Stimulated activated CD4-positive, alpha-beta T cell treated with anti-CD3 and anti-CD28 coated beads, Interleukin-4, amount 100 ng/mL, for 4 hours (primary cell): ENCODE measurements at regions not wholly inside any gene's neighbourhood (a gene's known extent, or its start where the extent isn't known, plus 50 kb on each side); places are given as distances from the start of the nearest gene placed in this dataset.
"Not testable (repeated sequence)": the region's sequence is repeated elsewhere in the genome, so short reads cannot be mapped to it uniquely, and the experiment has no call there.

Experiments
- DNase-seq, 2 experiments: peaks; one replicate each; pipeline ENCODE4 v3.0.0-alpha.2; 2020

DNA sequence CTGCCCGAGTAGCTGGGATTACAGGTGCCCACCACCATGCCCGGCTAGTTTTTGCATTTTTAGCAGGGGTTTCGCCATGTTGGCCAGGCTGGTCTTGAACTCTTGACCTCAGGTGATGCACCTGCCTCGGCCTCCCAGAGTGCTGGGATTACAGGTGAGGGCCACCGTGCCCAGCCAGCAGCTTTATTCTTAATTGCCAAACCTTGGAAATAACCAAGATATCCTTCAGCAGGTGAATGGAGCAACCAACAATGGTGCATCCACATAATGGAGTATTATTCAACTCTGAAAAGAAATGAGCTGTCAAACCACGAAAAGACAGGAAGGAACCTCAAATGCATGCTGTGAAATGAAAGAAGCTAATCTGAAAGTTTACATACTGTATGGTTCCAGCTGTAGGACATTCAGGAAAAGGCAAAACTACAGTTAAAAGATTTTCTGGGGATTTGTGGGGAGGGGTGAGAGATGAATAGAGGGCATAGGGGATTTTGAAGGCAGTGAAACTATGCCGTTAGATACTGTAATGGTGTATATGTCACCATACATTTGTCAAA lies 118.8 kb upstream of the CCND2 start:
- no peak for DNase-seq

DNA sequence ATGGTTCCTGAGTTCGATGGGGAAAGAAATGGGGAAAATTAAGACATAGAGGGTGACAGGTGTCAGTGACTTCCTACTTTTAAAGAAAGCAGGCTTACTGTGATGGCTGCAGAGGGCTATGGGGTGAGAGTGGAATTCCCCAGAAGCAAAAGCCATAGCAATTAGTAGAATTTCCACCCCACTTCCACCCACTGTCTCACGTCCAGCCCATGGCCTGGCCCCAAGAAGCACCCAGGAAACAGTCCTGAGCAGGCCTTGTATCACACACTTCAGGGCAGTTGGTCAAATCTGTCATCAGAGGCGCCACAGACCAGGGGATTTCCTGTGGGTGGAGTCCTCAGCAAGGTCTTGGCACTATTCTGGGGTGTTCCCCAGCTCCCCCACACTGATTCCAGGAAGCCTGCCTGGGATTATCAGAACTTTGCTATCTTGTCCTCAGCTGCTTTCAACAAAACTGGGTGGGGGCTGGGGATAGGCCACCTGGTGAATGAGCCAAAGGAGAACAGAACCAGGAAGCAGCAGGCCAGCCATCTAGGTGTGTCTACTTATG lies 120.1 kb upstream of the CCND2 start:
- peak; percentile 51 to 68 for DNase-seq

- no peak for DNase-seq
These were observed 121.3 kb upstream of the CCND2 start for GRCh38 chr12:4152145-4152795.

- DNase-seq, result no peak
These were observed 122.0 kb upstream of the CCND2 start for GRCh38 chr12:4151362-4152121.

- not testable (repeated sequence) for DNase-seq
These were observed 123.2 kb upstream of the CCND2 start for GRCh38 chr12:4150355-4150754.

- peak in 1 of 2 experiments; percentile 42 for DNase-seq
These were observed 125.0 kb upstream of the CCND2 start for GRCh38 chr12:4148418-4149056.

DNA sequence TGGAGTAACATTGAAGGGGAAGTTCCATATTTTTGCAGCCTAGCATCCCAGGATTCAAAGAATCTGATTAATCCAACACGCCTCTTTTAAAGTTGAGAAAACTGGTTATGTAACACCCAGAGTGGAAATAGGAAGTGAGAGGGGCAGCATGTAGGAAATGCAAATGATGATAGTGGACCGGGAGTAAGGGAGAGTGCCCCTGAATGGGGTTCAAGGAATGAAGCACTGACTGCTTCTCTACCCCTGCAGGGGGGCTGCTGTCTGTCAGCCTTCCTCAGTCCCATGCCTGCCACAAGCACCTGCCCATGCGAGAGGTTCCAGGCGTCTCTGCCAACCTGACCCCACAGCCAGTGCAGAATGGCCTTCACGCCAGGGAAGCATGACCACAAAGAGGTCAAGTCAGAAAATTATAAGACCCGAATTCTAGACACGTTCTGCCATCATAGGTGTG lies 126.5 kb upstream of the CCND2 start:
- no peak for DNase-seq

DNA sequence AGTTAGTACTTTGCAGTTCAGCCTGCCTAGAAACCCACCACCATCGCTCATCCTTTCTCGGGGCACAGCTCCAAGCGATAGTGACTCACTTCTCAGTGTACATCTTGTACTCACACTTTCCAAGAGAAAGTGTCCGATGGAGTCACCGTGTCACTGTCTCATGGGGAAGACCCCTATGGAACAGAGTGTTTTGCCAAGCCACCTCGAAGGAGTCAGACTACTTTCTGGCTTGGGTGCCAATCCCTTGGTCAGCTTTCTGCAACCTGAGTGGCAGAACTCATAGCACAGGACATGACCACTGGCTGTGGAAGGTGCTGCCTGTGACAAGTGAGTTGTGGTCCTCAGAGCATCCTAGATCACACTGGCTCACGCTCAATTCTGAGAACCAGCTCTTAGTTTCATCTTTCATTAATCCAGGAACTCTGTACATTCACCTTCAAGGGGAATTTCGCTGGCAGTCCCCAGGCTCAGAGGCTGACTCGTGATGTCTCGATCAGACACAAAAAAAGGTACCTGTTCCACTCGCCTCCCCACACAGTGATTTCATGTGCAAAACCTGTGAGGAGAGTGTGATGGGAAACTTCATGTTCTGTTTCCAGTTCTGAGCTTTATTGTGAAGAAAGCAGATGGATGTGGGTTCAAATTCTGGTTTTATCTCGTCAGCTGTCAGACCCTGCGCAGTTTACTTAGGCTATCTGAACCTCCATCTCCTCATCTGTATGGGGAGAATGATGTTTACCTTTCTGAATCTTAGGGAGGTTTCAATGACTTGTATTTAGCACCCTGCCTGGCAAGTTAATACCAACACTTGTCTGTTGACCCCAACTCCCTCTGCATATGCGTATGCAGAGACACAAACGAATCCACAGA lies 127.3 kb upstream of the CCND2 start:
- DNase-seq, result peak; percentile 52 to 69

DNA sequence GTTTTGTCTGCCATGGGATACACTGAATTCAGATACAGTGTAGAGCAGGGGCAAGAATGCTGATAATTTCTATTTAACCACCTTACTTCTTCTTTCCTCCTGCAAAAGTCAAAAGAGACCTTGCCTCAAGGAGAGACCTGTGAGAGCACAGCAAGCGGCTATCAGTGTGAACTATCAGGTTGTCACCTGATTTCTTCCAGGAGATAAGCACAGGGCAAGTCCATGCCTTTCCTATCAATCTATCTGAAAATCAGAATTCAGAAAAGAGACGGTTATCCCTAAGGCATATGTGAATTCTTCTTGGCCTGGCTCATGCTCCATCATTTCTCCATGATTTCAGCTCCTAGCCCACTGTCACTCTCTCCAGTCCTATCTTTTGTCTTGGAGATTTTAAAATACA lies 128.9 kb upstream of the CCND2 start:
- no peak for DNase-seq

DNA sequence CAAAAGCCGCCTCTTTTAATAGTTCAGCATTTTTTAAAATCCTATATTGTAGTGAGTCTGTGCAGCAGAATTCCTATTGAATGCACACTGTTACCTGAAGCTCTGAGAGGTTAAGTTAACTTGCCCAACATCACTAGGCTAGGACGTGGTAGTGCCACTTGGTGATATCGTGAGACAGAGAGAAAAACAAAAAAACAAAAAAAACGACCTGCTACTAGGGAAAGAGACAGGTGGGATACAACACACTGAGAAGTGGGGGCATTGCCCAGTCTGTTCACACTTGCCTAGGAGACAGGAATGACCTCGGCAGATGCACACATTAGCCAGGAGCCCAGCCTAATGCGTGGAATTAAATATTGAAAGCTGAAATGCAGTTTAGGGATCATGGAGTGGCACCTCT lies 129.7 kb upstream of the CCND2 start:
- peak in 1 of 2 experiments; percentile 30 for DNase-seq

DNA sequence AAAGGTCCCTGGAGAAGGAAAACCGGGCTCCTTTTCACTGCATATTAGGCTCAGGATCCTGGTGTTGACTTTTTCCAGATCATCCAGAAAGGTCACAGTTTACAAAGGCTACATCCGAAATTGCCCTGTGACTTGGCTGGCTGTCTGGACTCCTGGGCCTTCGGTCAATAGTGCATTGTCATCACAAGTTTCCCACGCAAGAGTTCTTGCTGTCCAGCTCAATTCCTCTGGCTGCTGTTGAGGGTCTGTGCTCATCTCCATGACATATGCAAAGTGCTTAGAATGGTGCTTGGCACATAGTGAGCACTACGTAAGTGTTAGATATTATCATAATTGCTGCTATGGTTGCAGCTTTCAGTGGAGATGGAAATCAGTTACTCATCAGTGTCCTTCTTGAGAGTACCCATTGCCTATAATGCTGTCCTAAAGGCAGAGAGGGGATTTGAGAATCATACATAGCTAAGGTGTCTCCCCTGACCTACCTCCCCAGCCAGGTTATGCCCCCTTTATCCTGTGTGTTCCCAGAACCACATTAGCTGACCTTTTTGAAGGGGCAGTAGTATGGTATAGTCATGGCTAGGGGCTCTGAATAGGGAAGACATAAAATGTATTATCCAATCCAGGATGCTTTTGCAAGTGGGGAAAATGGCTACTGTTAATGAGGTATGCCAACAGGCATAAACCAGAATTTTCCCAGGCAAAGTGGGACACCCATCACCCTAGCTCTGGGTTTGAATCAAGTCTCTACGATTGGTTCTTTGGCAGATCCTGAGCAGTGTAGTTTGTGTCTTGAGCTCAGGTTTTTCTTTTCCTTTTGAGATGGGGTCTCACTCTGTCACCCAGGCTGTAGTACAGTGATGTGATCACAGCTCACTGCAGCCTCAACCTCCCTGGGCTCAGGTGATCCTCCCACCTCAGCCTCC lies 132.0 kb upstream of the CCND2 start:
- DNase-seq, result no peak

DNA sequence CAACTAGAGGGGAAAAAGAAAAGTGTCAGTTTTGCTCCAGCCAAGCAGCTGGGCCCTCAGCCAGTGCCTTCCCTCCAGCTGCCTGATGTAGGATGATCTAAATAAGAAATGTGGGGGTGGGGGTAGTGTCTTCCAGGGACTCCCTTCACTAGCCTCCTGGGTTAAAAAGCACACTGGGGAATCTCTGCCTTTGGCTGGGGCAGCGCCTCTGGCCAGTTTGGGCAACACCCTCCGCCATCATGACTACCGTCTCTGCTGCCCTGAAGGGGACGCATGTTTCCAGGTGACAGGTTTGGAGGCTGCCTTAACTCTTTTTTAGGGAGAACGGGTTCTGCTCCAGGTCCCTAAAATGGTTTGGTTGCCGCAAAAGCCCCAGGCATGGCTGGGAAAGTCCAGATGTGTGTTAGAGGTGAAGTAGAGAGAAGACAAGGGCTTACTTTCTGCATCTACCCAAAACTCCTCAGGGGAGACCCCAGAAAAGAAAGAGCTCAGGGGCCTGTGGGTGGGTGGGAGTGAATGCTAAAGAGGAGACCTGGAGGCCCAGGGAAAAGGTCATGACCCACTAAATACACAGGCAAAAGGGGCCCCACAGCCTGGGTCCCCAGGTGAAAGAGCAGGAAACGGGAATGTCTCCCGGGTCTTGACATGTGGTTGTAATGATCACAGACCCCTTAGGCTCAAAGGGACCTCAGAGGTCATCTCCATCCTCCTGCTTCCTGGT lies 132.8 kb upstream of the CCND2 start:
- no peak for DNase-seq

GRCh38 chr12:4139191-4139590 lies 134.4 kb upstream of the CCND2 start:
- DNase-seq, result no peak

DNA sequence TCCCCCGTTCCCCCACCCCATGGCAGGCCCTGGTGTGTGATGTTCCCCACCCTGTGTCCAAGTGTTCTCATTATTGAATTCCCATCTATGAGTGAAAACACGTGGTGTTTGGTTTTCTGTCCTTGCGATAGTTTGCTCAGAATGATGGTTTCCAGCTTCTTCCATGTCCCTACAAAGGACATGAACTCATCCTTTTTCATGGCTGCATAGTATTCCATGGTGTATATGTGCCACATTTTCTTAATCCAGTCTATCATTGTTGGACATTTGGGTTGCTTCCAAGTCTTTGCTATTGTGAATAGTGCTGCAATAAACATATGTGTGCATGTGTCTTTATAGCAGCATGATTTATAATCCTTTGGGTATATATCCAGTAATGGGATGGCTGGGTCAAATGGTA lies 135.0 kb upstream of the CCND2 start:
- DNase-seq, result not testable (repeated sequence)

DNA sequence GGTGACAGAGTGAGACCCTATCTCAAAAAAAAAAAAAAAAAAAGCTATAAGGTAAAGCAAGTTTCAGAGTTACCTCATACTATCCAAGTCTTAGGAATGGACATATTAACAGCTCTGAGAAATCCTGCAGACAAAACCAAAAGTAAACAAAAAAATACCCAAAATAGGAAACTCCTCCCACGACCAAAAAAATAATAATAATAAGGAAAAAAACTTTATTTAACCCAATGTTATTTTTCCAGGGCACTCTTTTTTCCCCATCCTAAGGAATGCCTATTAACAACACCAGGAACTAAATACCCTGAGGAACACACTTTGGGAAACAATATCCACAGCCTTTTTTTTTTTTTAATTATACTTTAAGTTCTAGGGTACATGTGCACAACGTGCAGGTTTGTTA lies 135.5 kb upstream of the CCND2 start:
- DNase-seq, result no peak

GRCh38 chr12:4137441-4137840 lies 136.1 kb upstream of the CCND2 start:
- DNase-seq, result no peak

- DNase-seq, result no peak
These were observed 136.5 kb upstream of the CCND2 start for GRCh38 chr12:4137015-4137414.

GRCh38 chr12:4135919-4136605 lies 137.5 kb upstream of the CCND2 start:
- DNase-seq, result peak; percentile 52 to 65

GRCh38 chr12:4134448-4135263 lies 138.9 kb upstream of the CCND2 start:
- no peak for DNase-seq
